Loucy (cell line): ENCODE measurements at regions not wholly inside any gene's neighbourhood (a gene's known extent, or its start where the extent isn't known, plus 50 kb on each side); places are given as distances from the start of the nearest gene placed in this dataset.

ENCODE experiments used
- H2AFZ ChIP-seq: fragments of 200-600 bp; sonication (generic); 2 replicates; pipeline ENCODE4 v1.6.0; 2016; ENCODE audit warnings: antibody characterized with exemption, mild to moderate bottlenecking, low read length, moderate library complexity
- H3F3A ChIP-seq: fragments of 200-600 bp; 2 replicates; pipeline ENCODE4 v1.6.0; 2016; ENCODE audit warnings: antibody characterized with exemption, low read depth, mild to moderate bottlenecking
- H3K27me3 ChIP-seq: fragments of 200-600 bp; sonication (generic); 2 replicates; pipeline ENCODE4 v1.6.1; 2014; ENCODE audit warnings: low read length, mild to moderate bottlenecking; ENCODE audit not compliant: insufficient read depth, poor library complexity, severe bottlenecking
- H3K36me3 ChIP-seq: fragments of 200-600 bp; sonication (generic); 2 replicates; pipeline ENCODE4 v1.6.1; 2016; ENCODE audit warnings: low read length; ENCODE audit not compliant: insufficient read depth
- H3K4me1 ChIP-seq: fragments of 200-600 bp; sonication (generic); 2 replicates; pipeline ENCODE4 v1.5.1; 2014; ENCODE audit warnings: low read length, mild to moderate bottlenecking; ENCODE audit not compliant: insufficient read depth, poor library complexity, severe bottlenecking
- H3K4me2 ChIP-seq: fragments of 200-600 bp; sonication (generic); 2 replicates; pipeline ENCODE4 v1.6.0; 2014; ENCODE audit warnings: antibody characterized with exemption, low read length, low read depth, mild to moderate bottlenecking; ENCODE audit not compliant: poor library complexity, severe bottlenecking
- H3K4me3 ChIP-seq: fragments of 200-600 bp; sonication (generic); 2 replicates; pipeline ENCODE4 v1.5.1; 2014; ENCODE audit warnings: low read length, mild to moderate bottlenecking, mixed read lengths; ENCODE audit not compliant: poor library complexity, severe bottlenecking
- H3K79me2 ChIP-seq: fragments of 200-600 bp; sonication (generic); 2 replicates; pipeline ENCODE4 v1.6.1; 2014; ENCODE audit warnings: low read length; ENCODE audit not compliant: insufficient read depth
- H3K9ac ChIP-seq: fragments of 200-600 bp; sonication (generic); 2 replicates; pipeline ENCODE4 v1.6.0; 2014; ENCODE audit warnings: mild to moderate bottlenecking, low read depth, low read length, moderate library complexity; ENCODE audit not compliant: poor library complexity, severe bottlenecking
- H3K9me2 ChIP-seq: fragments of 200-600 bp; sonication (generic); replicated peaks from 2 replicates; pipeline ENCODE4 v1.6.1; 2016; ENCODE audit warnings: low read depth, low read length, mixed read lengths
- H3K9me3 ChIP-seq: fragments of 200-600 bp; sonication (generic); 2 replicates; pipeline ENCODE4 v1.6.1; 2014; ENCODE audit warnings: mild to moderate bottlenecking, antibody characterized with exemption, low read length, low read depth; ENCODE audit not compliant: insufficient read depth
- H4K20me1 ChIP-seq: fragments of 200-600 bp; sonication (generic); 2 replicates; pipeline ENCODE4 v1.6.0; 2014; ENCODE audit warnings: antibody characterized with exemption, low read length, mild to moderate bottlenecking; ENCODE audit not compliant: insufficient read depth, poor library complexity, severe bottlenecking
- EZH2phosphoT487 ChIP-seq: fragments of 200-600 bp; IDR thresholded peaks from 2 replicates; pipeline ENCODE4 v1.6.1; 2018; ENCODE audit warnings: antibody characterized with exemption, mild to moderate bottlenecking, moderate library complexity, borderline replicate concordance
- TF ChIP-seq, protein P1 (sequence below): fragments of 200-600 bp; sonication (generic); conservative IDR thresholded peaks from 2 replicates; pipeline ENCODE4 v1.5.1; 2014; ENCODE audit warnings: mild to moderate bottlenecking, antibody characterized with exemption, low read length

DNA sequence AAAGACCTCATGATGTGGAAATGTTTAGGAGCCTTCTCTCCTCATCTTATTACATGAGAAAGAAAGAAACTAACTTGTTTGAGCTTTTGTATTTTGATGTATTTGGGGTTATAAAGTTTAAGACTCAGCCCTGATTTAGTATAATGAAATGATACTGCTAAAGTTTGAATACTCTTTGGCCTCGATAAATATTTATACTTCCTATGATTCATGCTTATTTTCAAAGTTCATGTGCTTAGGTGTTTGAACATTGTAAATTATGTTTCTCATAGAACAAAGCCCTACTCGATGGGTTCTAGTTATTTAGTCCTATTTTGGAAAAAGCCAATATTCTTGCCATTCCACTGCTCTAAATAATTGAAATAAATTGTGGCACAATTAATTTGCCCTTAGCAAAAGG, 303.2 kb downstream of the ZWINT start:
- no peaks in the 10 kb centered on the region for H3K79me2 ChIP-seq
- H3K9ac ChIP-seq = no peak overlapping the region
- H4K20me1 ChIP-seq = no peaks in the 10 kb centered on the region
- TF ChIP-seq, protein P1, sequence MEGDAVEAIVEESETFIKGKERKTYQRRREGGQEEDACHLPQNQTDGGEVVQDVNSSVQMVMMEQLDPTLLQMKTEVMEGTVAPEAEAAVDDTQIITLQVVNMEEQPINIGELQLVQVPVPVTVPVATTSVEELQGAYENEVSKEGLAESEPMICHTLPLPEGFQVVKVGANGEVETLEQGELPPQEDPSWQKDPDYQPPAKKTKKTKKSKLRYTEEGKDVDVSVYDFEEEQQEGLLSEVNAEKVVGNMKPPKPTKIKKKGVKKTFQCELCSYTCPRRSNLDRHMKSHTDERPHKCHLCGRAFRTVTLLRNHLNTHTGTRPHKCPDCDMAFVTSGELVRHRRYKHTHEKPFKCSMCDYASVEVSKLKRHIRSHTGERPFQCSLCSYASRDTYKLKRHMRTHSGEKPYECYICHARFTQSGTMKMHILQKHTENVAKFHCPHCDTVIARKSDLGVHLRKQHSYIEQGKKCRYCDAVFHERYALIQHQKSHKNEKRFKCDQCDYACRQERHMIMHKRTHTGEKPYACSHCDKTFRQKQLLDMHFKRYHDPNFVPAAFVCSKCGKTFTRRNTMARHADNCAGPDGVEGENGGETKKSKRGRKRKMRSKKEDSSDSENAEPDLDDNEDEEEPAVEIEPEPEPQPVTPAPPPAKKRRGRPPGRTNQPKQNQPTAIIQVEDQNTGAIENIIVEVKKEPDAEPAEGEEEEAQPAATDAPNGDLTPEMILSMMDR = no peak
- no peak for TF ChIP-seq EZH2phosphoT487
- H3K36me3 ChIP-seq = no peaks in the 10 kb centered on the region
- H3K27me3 ChIP-seq = no peaks in the 10 kb centered on the region
- H3K4me1 ChIP-seq = no peaks in the 10 kb centered on the region
- H2AFZ ChIP-seq = no peak overlapping the region
- no peaks in the 10 kb centered on the region for H3K9me3 ChIP-seq
- no peaks in the 10 kb centered on the region for H3K9me2 ChIP-seq
- H3K4me2 ChIP-seq = no peak overlapping the region
- H3K4me3 ChIP-seq = no peak overlapping the region
- no peaks in the 10 kb centered on the region for H3F3A ChIP-seq

DNA sequence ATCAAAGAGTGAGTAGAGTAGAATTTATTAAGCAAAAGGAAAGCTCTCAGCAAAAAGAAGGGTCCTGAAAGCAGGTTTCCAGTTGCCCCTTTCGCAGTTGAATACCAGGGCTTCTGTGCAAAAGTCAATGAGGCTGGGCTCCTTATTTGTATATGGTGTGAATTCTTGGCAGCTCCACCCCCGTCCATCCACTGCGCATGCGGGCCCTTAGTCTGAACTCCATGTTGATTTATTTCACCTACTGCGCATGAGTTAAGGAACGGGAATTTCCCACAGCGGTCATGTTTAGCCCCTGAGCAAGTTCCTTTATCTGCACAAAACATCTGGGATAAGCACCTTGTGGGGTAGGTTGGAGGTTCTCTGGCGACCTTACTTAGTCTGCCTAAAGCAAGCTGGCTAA, 325.6 kb downstream of the ZWINT start:
- Histone ChIP-seq H3K36me3 (no peaks in the 10 kb centered on the region), H2AFZ (no peak overlapping the region), H3K4me3 (no peak overlapping the region), H3K9ac (no peak overlapping the region), H3K9me3 (no peaks in the 10 kb centered on the region), H3F3A (no peaks in the 10 kb centered on the region), H3K9me2 (no peaks in the 10 kb centered on the region), H4K20me1 (no peaks in the 10 kb centered on the region), H3K27me3 (no peaks in the 10 kb centered on the region), H3K4me1 (no peaks in the 10 kb centered on the region), H3K4me2 (no peak overlapping the region), H3K79me2 (no peaks in the 10 kb centered on the region)
- no peak for TF ChIP-seq EZH2phosphoT487
- TF ChIP-seq, protein P1 = no peak

- H3K9me3 ChIP-seq = no peaks in the 10 kb centered on the region
- no peaks in the 10 kb centered on the region for H4K20me1 ChIP-seq
- no peak overlapping the region for H2AFZ ChIP-seq
- H3K9ac ChIP-seq = no peak overlapping the region
- H3K36me3 ChIP-seq = no peaks in the 10 kb centered on the region
- H3K79me2 ChIP-seq = no peaks in the 10 kb centered on the region
- no peak overlapping the region for H3K4me3 ChIP-seq
- no peaks in the 10 kb centered on the region for H3F3A ChIP-seq
- no peaks in the 10 kb centered on the region for H3K9me2 ChIP-seq
- H3K27me3 ChIP-seq = no peaks in the 10 kb centered on the region
- TF ChIP-seq EZH2phosphoT487 = no peak
- TF ChIP-seq, protein P1 = no peak
- H3K4me2 ChIP-seq = no peak overlapping the region
- H3K4me1 ChIP-seq = no peaks in the 10 kb centered on the region
These were observed 332.5 kb downstream of the ZWINT start for GRCh38 chr10:56028298-56029132.
